Aorta (tissue), 5 donors: ENCODE measurements at regions not wholly inside any gene's neighbourhood (a gene's known extent, or its start where the extent isn't known, plus 50 kb on each side); places are given as distances from the start of the nearest gene placed in this dataset.

ENCODE experiments used
- ATAC-seq: fragments of 200-7000 bp; cut with Tn5 transposase; one replicate; pipeline ENCODE4 v1.9.1; 2022; ENCODE audit warnings: moderate library complexity; ENCODE audit not compliant: low FRiP score
- DNase-seq, 2 donors: peaks; one replicate each; pipeline ENCODE4 v3.0.0-alpha.2; 2020
- H3K27ac ChIP-seq, 2 donors: one replicate each; pipeline ENCODE4 v1.5.1; 2013; ENCODE audit warnings: low read length in 2 of 2, mild to moderate bottlenecking in 2 of 2, moderate library complexity in 2 of 2, control low read depth in 1 of 2, inconsistent platforms in 1 of 2, low read depth in 1 of 2
- H3K27me3 ChIP-seq, 2 donors: one replicate each; pipeline ENCODE4 v1.6.1; 2013; ENCODE audit warnings: control low read depth in 1 of 2, low read length in 1 of 2, mild to moderate bottlenecking in 1 of 2, moderate library complexity in 1 of 2; ENCODE audit not compliant: insufficient read depth in 2 of 2, control insufficient read depth in 1 of 2
- H3K36me3 ChIP-seq, 2 donors: one replicate each; pipeline ENCODE4 v1.6.1; 2013; ENCODE audit warnings: control low read depth in 1 of 2, low read length in 1 of 2, mild to moderate bottlenecking in 1 of 2; ENCODE audit not compliant: insufficient read depth in 2 of 2, control insufficient read depth in 1 of 2
- H3K4me1 ChIP-seq, 2 donors: one replicate each; pipeline ENCODE4 v1.6.1; 2013; ENCODE audit warnings: low read length in 2 of 2, control low read depth in 1 of 2, mild to moderate bottlenecking in 1 of 2, moderate library complexity in 1 of 2; ENCODE audit not compliant: insufficient read depth in 2 of 2, control insufficient read depth in 1 of 2
- H3K4me3 ChIP-seq, 2 donors: one replicate each; pipeline ENCODE4 v1.5.1; 2013; ENCODE audit warnings: low read length in 2 of 2, control low read depth in 1 of 2, mild to moderate bottlenecking in 1 of 2
- H3K9me3 ChIP-seq: one replicate; pipeline ENCODE4 v1.6.1; 2013; ENCODE audit warnings: mild to moderate bottlenecking, low read length; ENCODE audit not compliant: control insufficient read depth
- WGBS, 2 donors: extraction: QIAGEN DNeasy Blood & Tissue Kit; methylation state at CpG; one replicate each; pipeline ENCODE4 v1.1.7; 2013; 5-methylcytosine and 5-hydroxymethylcytosine counted together
- intact Hi-C, 2 donors: fragments of 100-400 bp; cut with DNase I; formaldehyde crosslinking; loops; one replicate each; pipeline versions ENCODE4 v1.14.2 to v1.15.0; 2022
- donor health status: healthy with polysubstance abuse.
- donor health status: Bipolar disorder and iron deficiency.
- donor health status: DM: no; HTN: no; CAD: no.
- donor health status: DM: no; HTN: no; CAD: no.
- donor health status: DM: yes; HTN: yes; CAD: no.

DNA sequence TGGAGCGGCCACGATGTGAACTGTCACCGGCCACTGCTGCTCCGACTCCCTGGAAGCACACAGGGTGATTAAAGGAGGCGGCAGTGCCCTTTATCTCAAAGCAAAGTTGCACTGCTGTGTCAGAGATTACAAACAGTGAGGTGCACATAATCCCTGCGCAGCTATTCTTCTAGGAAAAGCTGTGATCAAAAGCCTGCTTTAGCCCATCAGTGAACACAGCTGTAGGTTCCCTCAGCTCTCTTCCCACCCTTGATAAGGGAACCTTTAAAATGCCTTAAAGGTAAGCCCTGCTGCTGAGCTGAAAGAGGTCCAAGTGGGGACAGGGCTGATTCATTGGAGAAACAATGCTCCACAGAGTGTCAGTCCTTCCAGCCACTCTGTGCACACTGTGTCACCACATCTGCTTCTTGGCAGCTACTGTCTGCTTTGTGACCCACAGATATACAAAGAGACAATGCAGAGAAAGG lies 127.6 kb downstream of the EIF4E start:
- H3K4me1 ChIP-seq = no peaks in the 10 kb centered on the region
- intact Hi-C loops = no loop called here

DNA sequence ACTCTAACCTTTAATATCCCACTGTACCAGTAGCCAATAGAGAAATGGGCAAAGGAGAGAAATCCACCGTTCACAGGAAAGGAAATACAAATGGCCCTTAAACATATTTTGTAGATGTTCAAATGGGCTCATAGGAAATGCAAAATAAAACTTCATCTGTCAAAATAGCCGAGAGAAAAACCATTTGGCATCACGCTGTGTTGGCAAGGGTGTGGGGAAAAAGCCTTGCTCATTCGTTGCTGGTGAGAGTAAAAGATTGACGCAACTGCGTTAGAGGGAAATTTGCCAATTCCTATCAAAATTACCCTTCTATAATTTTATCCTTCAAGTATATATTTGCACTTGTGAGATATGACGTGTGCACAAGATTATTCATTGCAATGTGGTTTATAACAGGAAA lies 131.9 kb downstream of the EIF4E start:
- Histone ChIP-seq H3K27me3 (no peaks in the 10 kb centered on the region), H3K36me3 (no peaks in the 10 kb centered on the region), H3K4me3 (no peak overlapping the region), H3K27ac (no peak overlapping the region), H3K9me3 (no peaks in the 10 kb centered on the region), H3K4me1 (no peaks in the 10 kb centered on the region)
- no peak for ATAC-seq
- intact Hi-C loops = no loop called here
- 56 to 61% methylated on average over 7 of the region's 7 CpGs for WGBS, 2 donors
- DNase-seq = no peak

More for the DNA sequence above, 127.6 kb downstream of the EIF4E start:
- H3K9me3 ChIP-seq = no peaks in the 10 kb centered on the region
- no peaks in the 10 kb centered on the region for H3K36me3 ChIP-seq
- no peak overlapping the region for H3K4me3 ChIP-seq
- no peak for ATAC-seq
- WGBS, 2 donors = 81 to 83% methylated on average over 6 of the region's 6 CpGs
- no peak for DNase-seq
- no peak overlapping the region for H3K27ac ChIP-seq
- H3K27me3 ChIP-seq = no peaks in the 10 kb centered on the region

DNA sequence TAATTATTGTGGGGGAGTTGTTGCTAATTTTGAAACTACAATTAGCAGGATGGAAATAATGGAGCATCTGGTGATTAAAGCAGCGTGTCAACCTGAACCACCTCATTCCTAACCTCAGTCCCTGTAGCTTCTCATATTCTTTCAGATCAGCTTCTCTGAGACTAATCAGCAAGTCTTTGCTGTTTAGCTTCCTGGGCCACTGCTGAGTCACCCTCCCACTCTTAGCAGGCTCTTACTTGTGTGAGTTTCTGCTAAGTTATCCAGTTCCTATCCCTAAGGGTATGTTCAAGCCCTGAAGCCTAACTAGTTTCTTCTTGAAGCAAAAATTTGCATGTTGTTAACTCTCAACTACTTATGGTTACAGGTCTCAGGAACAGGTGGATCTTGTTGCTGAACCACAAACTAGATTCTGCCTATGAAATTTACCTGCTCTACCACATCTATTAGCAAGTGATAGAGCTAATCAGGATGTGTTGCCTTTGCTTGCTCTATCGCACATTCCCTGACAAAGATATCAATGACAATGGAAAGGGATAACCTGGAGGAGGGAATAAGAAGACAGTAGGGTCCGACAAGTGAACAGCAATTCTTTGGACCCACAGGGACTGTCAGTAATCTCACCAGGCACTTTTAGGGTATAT lies 134.2 kb downstream of the EIF4E start:
- 71 to 83% methylated on average over 3 of the region's 3 CpGs for WGBS, 2 donors
- no peaks in the 10 kb centered on the region for H3K27me3 ChIP-seq
- ATAC-seq = no peak

DNA sequence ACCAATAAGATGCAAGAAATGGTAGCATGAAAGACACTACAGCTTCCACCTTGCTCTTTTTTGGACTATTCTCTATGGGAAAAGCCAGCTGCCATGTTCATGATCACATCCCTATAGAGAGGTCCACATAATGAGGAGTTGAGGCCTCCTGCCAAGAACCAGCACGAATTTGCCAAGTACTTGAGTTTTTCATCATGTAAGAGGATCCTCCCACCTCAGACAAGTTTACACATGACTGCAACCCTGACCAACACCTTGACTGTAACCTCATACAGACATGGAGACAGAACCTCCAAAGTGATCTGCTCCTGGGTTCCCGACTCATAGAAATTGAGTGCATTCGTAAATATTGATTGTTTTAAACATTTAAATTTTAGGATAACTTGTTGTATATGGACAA lies 135.2 kb upstream of the TSPAN5 start:
- peaks cover 2% of the 10 kb centered on the region for H3K9me3 ChIP-seq
- intact Hi-C loops = no loop called here
- H3K27me3 ChIP-seq = no peaks in the 10 kb centered on the region
- no peaks in the 10 kb centered on the region for H3K36me3 ChIP-seq
- no peaks in the 10 kb centered on the region for H3K4me1 ChIP-seq
- WGBS, 2 donors = 83 to 85% methylated on average over 3 of the region's 3 CpGs
- no peak overlapping the region for H3K27ac ChIP-seq
- DNase-seq (no peak), ATAC-seq (no peak)
- H3K4me3 ChIP-seq = no peak overlapping the region

More for the DNA sequence above, 134.2 kb downstream of the EIF4E start:
- Histone ChIP-seq H3K9me3 (no peaks in the 10 kb centered on the region), H3K27ac (no peak overlapping the region), H3K4me1 (no peaks in the 10 kb centered on the region), H3K36me3 (no peaks in the 10 kb centered on the region), H3K4me3 (no peak overlapping the region)
- DNase-seq = no peak
- intact Hi-C loops = no loop called here

DNA sequence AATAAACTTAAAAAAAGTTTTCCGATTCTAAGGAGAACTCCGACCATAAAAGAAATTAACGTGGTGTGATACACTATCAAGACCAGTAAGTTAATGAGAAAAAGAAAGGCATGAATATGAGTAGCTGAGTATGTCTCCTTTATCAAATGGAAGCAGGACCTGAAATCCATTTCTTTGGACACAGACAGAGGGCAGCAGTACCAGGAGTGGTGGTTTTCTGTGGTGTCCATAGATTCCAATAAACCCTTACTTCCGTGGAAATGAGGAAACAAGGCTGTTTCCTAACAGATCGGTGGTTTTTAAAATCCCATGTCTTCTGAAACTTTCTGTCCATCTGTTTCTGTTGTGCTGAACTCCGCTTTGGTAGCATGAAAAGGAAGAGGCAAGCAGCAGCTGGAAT lies 128.5 kb upstream of the TSPAN5 start:
- intact Hi-C loops = no loop called here
- no peak overlapping the region for H3K27ac ChIP-seq
- ATAC-seq = no peak
- no peak overlapping the region for H3K4me3 ChIP-seq
- peaks cover 5% of the 10 kb centered on the region for H3K9me3 ChIP-seq
- DNase-seq = no peak
- WGBS, 2 donors = 78 to 81% methylated on average over 6 of the region's 6 CpGs
- no peaks in the 10 kb centered on the region for H3K36me3 ChIP-seq
- no peaks in the 10 kb centered on the region for H3K27me3 ChIP-seq
- H3K4me1 ChIP-seq = no peaks in the 10 kb centered on the region

DNA sequence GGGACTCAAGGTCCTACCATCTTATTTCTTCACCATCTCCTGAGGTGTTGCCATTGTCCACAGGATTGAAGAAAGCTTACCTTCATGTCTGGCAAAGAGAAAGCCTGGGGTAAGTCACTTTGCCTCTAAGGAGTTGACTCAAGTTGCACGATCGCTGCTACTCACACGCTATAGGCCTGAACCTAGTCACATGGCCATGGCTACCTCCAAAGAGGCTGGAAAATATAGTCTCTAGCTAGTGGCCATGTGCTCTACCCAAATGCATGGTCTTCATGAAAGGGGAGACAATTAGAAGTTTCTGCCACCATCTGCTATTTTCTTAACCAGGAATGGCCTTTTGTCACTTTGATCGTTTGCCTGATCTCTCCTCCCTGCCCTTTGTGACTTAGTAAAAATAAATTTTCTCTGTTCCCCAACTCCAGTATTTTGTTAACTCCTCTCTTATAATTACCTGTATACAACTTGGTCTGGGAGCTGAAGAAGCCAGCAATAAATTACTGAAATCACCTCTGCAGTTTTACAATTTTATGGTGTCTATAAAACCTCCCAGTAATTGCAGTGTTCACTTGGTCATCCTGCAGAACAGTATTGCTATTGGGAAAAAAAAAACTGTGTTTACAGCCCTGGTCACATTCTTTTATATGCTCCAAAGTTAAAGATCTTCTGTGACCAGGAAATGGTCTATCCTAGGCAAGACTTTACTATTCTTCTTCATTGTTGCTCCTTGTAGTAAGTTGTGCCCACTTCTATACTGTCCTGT lies 126.7 kb upstream of the TSPAN5 start:
- Histone ChIP-seq H3K27me3 (no peaks in the 10 kb centered on the region), H3K36me3 (no peaks in the 10 kb centered on the region), H3K4me1 (no peaks in the 10 kb centered on the region), H3K27ac (no peak overlapping the region), H3K4me3 (no peak overlapping the region), H3K9me3 (peaks cover 5% of the 10 kb centered on the region)
- intact Hi-C loops = no loop called here
- DNase-seq = no peak
- ATAC-seq = no peak
- 79 to 81% methylated on average over 4 of the region's 4 CpGs for WGBS, 2 donors

DNA sequence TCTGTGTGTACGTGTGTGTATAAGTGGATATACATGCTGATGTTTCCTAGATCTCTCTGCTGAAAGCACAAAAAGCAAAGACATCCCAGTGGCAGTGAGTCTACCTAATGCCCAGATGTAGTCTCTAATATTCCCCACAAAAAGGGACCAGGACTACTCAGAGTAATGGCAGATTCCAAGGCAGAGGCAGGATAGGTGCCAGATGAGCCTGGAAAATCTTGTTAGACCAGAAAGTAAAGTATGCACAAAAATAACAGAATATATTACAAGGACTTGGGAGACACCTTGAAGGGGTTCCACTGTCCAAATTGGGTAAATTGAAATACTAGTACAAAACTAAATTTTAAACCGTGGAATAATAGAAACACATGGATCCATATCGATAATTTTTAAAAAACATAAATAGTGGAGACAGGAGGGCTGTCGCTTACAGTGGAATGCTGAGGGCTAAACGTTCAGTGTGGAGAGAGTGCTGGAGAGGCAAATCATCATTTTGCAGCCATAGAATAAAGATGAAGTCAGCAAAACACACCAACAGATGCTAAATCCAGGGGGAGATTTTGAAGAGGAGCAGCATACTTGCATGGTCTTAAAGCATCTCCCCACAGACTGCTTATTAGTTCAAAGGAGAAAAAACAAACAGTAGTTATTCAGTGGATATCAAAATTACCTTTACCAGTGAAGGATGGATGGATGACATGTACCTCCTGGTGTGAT lies 123.4 kb upstream of the TSPAN5 start:
- H3K4me1 ChIP-seq = no peaks in the 10 kb centered on the region

DNA sequence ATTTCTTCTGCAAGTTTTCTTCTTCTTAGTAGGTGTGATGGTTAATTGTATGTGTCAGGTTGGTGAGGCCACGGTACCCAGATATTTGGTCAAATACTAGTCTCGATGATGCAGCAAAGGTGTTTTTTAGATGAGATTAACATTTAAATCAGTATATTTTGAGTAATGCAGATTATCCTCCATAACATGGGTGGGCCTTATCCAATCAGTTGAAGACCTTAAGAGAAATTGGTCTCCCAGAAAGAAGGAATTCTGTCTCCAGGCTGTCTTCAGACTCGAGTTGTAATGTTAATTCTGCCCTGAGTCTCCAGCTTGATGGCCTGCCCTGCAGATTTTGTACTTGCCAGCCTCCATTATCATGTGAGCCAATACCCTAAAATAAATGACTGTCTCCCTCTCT lies 122.5 kb upstream of the TSPAN5 start:
- DNase-seq = no peak
- no peak overlapping the region for H3K27ac ChIP-seq
- H3K9me3 ChIP-seq = peaks cover 3% of the 10 kb centered on the region
- no peaks in the 10 kb centered on the region for H3K4me1 ChIP-seq
- no peak overlapping the region for H3K4me3 ChIP-seq
- no peak for ATAC-seq
- no peaks in the 10 kb centered on the region for H3K27me3 ChIP-seq
- no peaks in the 10 kb centered on the region for H3K36me3 ChIP-seq
- 87% methylated on average over 3 of the region's 3 CpGs for WGBS, 2 donors
- intact Hi-C loops = no loop called here

More for the DNA sequence above, 123.4 kb upstream of the TSPAN5 start:
- intact Hi-C loops = no loop called here
- H3K27me3 ChIP-seq = no peaks in the 10 kb centered on the region
- DNase-seq = no peak
- no peaks in the 10 kb centered on the region for H3K36me3 ChIP-seq
- H3K4me3 ChIP-seq = no peak overlapping the region
- no peak overlapping the region for H3K27ac ChIP-seq
- H3K9me3 ChIP-seq = peaks cover 3% of the 10 kb centered on the region
- no peak for ATAC-seq
- WGBS, 2 donors = 56 to 62% methylated on average over 5 of the region's 5 CpGs
